ENCODE measurements at regions not wholly inside any gene's neighbourhood (a gene's known extent, or its start where the extent isn't known, plus 50 kb on each side); places are given as distances from the start of the nearest gene placed in this dataset.

DNA sequence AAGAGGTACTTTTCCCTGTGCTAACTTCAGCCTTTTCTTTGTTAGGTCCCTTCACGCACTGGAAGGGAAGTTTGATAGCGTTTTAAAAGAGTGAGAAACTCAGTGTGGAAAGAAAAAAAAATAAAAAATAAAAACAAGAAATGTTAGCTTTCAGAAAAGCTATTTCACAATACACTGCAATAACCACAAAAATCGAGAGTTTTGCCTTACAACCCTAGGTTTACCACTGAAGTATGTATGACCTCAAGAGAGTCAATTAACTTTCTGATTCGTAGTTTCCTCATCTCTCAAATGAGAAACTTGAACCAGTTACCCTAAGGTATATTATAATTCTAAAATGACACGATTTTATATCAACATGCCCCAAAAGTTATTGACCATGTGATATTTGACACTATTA is 93.9 kb upstream of the JADE1 start:
- no peak for TF ChIP-seq EZH2 (IDR thresholded peaks at IDR 0.05; ENCODE audit: borderline replicate concordance, insufficient read depth, low read depth, low read length, poor library complexity, severe bottlenecking)
- TF ChIP-seq, protein P1, sequence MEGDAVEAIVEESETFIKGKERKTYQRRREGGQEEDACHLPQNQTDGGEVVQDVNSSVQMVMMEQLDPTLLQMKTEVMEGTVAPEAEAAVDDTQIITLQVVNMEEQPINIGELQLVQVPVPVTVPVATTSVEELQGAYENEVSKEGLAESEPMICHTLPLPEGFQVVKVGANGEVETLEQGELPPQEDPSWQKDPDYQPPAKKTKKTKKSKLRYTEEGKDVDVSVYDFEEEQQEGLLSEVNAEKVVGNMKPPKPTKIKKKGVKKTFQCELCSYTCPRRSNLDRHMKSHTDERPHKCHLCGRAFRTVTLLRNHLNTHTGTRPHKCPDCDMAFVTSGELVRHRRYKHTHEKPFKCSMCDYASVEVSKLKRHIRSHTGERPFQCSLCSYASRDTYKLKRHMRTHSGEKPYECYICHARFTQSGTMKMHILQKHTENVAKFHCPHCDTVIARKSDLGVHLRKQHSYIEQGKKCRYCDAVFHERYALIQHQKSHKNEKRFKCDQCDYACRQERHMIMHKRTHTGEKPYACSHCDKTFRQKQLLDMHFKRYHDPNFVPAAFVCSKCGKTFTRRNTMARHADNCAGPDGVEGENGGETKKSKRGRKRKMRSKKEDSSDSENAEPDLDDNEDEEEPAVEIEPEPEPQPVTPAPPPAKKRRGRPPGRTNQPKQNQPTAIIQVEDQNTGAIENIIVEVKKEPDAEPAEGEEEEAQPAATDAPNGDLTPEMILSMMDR (IDR thresholded peaks at IDR 0.05), result no peak
